ENCODE measurements at regions not wholly inside any gene's neighbourhood (a gene's known extent, or its start where the extent isn't known, plus 50 kb on each side); places are given as distances from the start of the nearest gene placed in this dataset.

DNA sequence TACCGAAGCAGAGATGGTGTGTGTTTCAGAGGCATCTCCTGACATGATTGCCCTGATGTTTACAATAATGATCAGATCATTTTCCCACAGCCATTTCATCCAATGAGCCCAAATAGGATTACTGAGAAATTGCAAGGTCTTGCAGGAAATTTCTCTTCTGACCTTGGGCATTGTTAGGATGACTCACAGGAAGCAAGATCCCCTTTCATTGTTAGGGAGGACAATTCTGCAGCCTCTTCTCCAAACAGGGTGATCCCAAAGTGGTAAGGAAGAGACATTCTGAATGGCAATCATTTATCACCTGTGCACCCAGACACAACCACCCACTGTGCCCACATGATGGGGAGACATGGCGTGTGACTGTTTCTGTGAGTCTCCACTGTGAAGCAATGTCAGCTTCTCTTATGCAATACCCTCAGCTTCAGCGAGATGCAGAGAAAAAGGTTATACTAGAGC lies 306.7 kb upstream of the XYLT1 start:
- TF ChIP-seq, protein P1, sequence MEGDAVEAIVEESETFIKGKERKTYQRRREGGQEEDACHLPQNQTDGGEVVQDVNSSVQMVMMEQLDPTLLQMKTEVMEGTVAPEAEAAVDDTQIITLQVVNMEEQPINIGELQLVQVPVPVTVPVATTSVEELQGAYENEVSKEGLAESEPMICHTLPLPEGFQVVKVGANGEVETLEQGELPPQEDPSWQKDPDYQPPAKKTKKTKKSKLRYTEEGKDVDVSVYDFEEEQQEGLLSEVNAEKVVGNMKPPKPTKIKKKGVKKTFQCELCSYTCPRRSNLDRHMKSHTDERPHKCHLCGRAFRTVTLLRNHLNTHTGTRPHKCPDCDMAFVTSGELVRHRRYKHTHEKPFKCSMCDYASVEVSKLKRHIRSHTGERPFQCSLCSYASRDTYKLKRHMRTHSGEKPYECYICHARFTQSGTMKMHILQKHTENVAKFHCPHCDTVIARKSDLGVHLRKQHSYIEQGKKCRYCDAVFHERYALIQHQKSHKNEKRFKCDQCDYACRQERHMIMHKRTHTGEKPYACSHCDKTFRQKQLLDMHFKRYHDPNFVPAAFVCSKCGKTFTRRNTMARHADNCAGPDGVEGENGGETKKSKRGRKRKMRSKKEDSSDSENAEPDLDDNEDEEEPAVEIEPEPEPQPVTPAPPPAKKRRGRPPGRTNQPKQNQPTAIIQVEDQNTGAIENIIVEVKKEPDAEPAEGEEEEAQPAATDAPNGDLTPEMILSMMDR (IDR thresholded peaks at IDR 0.05): no peak
- TF ChIP-seq POLR2A (IDR thresholded peaks at IDR 0.05): no peak
